C1 segment of cervical spinal cord (tissue), 14 donors: ENCODE measurements at regions not wholly inside any gene's neighbourhood (a gene's known extent, or its start where the extent isn't known, plus 50 kb on each side); places are given as distances from the start of the nearest gene placed in this dataset.
"Not testable (repeated sequence)": the region's sequence is repeated elsewhere in the genome, so short reads cannot be mapped to it uniquely, and the experiment has no call there.

Source experiments
- DNase-seq, 14 donors: peaks; one replicate each; lab custom pipeline; 2025; lab: John Stamatoyannopoulos, UW

DNA sequence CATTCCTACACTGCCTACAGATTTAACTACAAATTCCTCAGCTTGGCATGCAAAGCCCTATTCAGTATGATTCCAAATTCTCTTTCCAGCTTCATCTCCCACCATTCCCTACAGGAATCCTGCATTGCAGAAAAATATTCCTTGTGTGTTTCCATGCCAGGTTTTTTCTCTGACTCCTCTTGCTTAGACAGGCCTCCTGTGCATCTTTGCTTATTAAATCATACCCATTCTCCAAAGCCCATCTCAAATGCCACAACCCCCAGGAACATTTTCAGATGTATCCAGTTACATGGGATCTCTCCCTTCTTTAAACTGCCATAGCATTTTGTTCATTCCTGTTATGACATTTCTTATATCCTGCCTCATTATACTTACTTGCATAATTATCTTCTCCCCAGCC is 106.4 kb upstream of the GRIA3 start:
- no peak for DNase-seq

DNA sequence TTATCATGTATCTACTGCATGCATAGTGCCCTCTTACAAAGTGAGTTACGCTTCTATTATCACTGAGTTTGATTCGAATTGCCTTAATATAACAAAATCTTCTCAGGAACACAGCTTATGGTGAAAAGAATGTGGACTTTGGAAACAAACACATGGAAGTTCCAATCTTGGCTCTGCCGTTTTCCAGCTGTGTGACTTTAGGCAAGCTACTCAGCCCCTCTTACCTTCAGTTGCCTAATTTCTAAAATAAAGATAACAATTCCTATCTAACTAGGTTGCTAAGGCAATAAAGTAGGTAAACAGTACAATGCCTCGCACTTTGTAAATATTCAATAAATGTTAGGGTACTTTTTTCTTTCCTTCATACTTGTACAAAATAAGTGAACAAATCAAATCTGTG is 104.0 kb upstream of the GRIA3 start:
- no peak for DNase-seq

DNA sequence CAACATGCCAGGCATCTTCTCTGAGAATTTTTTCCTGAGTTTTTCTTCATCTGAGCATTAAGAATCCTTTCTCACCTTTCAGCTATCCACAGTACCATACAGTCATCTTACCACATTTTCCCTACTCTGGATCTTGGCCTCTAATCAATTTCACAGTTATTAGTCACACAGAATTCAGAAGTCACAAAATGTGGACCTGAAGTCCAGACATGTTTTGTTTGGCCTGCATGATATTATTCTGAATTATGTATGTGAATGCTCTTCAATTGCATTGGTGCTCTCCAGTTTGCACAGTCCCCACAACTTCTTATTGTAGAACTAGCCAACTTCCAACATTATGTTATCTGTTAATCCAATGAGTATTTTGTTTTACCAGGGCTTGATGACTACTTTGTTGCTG is 102.3 kb upstream of the GRIA3 start:
- no peak for DNase-seq

DNA sequence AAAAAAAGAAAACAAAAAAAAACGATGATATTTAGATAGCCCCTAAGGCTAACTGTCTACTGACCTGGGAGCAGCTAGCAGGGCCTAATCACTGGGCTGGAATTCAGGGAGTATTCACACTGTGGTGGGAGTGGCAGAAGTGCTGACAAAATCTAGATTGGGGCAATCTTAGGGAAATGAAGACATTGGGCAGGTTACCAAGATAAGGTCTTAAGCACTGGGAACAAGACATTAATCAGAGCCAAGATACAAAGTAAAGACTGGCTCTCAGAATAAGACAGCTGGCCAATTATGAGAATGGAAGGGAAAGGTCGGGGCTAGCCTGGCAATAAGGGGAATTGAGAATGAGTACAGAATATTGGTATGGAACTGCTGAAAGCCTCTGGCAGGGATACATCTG is 100.2 kb upstream of the GRIA3 start:
- no peak for DNase-seq

DNA sequence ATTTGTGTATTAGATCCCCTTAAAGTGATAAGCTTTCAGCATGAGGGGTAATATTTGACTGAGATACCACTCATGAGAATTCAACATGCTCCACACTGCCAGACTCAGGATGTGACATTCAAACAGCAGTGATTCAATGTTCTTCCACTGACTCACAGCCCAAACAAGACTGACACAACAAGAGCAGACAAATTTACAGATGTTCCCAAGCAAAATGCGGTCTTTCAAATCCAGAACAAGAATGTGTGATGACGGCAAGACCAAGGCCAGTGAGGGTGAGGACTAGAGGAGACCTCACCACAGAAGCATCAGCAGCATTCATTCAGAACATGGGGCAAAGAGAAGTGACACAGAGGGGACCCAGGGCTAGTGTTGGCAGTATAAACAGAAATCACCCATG is 99.3 kb upstream of the GRIA3 start:
- no peak for DNase-seq

DNA sequence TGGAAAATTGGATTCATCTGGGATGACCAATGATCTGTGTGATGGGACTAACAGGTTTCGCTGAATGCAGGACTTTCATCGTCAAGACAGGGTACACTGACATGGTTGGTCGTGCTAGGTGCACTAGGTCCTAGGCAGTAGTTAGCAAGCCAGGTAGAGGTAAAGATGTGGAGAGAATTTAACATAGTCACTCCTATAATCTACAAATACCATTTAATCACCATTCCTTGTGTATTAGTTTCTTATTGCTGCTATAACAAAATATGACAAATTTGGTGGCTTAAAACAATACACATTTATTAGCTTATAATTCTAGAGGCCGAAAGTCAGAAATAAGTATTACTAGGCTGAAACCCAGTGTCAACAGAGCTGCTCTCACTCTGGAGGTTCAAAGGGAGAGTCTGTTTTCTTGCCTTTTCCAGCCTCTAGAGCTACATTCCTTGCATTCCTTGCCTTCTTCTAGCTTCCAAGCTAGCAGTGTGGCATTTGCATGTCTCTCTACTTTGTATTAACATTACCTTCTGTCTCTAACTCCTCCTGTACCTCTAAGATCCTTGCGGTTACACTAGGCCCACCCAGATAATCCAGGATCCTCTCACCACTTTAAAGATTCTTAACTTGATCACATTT is 98.7 kb upstream of the GRIA3 start:
- DNase-seq: no peak

DNA sequence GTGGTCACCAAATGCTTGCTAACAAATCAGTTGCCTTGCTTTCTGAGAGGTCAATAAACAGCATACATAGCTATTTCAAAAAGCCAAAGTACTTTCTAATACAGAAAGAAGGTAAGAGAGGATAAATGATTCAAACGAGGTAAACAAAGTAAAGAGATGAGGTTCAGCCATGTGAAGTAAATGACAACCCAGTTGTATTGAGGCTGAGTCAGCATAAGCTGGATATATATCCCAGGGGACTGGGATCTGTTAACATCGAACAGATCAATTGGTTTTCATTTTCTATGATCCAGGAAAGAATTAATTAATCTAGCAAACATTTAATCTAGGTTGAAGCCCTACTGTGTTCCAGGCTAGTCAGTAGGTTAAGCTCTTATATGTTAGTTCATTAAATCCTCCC is 97.3 kb upstream of the GRIA3 start:
- no peak for DNase-seq

DNA sequence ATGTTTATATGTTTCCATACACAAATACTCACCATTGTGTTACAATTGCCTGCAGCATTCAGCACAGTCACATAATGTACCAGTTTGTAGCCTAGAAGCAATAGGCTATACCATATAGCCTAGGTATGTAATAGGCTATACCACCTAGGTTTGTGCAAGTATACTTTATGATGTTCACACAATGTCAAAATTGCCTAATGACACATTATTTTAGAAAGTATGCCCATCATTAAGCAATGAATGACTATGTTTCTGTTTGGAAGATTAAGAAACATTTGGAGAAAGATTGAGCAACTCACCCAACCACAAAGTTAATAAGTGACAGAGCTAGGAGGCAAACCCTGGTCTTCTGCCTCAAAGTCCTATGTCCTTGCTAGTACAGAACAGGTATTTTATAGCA is 96.8 kb upstream of the GRIA3 start:
- DNase-seq: no peak

DNA sequence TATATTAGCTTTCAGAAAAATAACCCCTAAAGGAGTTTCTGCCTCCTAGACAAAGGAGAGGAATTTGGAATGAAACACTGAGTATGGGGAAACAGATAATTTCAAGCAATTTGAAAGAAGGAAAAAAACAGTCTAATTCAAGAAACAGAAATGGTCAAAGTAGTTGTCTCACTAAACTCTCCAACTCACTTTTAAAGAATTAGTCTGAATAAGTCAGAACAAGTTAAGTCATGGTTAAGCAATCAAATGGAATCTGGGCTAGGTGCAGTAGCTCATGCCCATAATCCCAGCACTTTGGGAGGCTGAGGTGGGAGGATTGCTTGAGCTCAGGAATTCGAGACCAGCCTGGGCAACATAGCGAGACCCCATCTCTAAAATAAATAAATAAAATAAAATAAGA is 95.7 kb upstream of the GRIA3 start:
- no peak for DNase-seq

DNA sequence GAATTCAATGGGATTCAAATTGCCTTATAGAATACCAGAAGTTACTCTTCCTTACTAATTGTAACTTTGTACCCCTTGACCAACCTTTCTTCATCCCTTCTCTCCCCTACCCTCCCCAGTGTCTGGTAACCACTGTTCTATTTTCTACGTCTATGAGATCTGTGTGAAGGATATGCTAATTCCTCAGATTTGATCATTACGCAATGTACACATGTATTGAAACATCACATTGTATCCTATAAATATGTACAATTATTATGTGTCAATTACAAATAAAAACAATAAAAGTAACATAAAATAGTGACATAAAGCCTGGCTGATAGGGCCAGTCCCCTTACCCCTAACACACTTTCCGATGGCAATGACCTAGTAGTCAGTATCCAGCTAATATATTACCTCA is 95.1 kb upstream of the GRIA3 start:
- no peak for DNase-seq

DNA sequence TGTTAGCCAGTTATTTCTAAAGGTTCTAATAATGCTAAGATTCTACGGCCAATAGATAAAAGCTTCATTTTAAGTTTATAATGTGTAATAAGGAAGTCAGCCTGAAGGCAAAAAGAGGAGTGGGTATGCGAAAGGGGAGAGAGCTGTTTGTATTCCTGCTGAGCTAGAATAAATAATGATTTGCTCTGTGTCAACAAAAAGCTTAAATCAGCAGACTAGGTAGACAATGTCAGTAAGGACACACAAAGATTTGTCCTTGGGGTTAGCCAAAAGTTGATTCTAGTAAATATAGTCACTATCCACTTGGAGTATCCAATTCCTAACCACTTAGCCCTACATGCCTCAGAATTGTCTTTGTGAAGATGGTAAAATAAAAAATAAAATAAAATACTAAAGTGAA is 90.3 kb upstream of the GRIA3 start:
- DNase-seq: no peak

DNA sequence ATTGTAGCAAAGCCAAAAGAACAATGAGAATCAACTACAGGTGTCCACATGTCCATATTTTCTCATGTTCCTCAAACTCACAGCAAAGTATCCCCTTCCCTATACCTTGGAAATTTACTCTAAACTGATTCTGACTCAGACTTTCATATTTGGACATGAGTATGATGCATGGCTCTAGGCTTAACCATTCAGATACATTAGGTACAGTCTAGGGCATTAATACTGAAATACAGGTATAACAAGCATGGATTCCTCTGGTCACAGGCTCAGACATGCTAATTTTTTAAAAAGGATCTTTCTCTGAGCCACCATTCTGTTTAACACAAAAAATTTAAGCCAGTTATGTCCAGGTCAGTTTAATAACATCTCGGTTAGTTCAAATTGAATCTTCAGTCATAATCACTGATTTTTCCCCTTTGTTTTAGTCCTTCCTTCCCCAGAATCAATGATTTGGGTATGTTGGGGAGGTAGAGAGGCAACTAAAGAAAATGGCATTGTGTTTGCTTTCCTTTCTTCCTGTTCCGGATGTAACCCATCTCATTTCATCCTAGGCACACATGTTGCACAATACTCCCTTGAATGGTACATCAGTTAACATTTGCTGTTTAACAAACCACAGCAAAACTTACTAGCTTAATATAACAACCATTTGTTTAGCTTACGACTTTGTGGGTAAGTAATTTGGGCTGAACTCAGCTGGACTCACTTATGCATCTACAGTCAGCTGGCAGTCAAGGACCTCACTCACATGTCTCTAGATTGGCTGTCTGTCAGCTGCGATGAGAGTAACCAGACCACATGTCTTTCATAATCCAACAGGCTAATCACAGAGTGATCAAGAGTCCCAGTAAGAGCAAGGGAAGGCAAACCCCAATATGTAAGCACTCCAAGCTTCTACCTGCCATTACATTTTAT is 75.3 kb upstream of the GRIA3 start:
- no peak for DNase-seq

DNA sequence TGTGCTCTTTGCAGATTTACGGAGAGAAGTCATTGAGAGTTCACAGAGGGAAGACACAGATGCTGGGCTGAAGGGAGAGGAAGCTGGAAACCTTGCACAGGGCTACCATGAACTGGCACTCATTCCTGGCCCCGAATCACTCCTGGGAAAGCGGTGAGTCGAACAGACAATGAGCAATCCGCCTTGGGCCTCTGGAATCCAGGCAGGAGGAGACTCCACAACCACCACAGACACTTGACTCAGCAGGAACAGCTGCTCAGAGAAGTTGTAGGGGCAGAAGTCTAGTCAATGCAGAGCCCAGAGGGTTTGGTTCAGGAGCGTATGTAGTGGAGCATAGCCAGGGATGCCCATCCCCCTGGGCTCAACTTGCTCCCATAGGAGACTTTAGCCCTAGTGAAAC is 62.8 kb upstream of the GRIA3 start:
- DNase-seq: no peak

DNA sequence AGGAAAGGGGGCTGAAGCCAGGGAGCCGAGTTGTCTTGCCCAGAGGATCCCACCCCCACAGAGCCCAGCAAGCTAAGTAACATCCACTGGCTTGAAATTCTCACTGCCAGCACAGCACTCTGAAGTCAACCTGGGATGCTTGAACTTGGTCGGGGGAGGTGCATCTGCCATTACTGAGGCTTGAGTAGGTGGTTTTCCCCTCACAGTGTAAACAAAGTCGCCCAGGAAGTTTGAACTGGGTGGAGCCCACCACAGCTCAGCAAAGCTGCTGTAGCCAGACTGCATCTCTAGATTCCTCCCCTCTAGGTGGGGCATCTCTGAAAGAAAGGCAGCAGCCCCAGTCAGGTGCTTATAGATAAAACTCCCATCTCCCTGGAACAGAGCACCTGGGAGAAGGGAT is 54.3 kb upstream of the GRIA3 start:
- not testable (repeated sequence) for DNase-seq
